ENCODE measurements at regions not wholly inside any gene's neighbourhood (a gene's known extent, or its start where the extent isn't known, plus 50 kb on each side); places are given as distances from the start of the nearest gene placed in this dataset.
A peak's percentile ranks its signal among the peaks of the same experiment; 100 is the strongest.

DNA sequence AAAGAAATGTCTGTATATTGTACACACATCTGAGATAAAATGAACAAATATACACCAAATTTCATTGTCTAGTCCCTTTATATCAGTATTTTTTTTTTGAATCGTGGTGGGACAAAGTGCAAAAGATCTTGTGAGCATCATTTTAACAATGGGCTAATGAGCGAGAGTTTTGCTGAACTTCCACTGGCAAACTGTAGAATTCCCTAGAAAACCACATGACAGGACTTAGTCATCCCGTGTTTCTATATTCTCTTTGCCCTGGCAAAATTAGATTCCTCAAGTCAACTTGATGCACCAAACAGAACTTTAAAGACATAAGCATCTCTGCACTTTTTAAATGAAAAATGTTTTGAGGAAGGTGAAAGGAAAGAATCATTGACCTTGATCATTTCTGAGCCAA, 488.2 kb upstream of the PTBP2 start:
- no peak overlapping the region for H3K4me3 ChIP-seq (replicated peaks; ENCODE audit: low read depth, low read length)
- DNase-seq (ENCODE audit: low read depth) = no peak
- TF ChIP-seq, protein P1, sequence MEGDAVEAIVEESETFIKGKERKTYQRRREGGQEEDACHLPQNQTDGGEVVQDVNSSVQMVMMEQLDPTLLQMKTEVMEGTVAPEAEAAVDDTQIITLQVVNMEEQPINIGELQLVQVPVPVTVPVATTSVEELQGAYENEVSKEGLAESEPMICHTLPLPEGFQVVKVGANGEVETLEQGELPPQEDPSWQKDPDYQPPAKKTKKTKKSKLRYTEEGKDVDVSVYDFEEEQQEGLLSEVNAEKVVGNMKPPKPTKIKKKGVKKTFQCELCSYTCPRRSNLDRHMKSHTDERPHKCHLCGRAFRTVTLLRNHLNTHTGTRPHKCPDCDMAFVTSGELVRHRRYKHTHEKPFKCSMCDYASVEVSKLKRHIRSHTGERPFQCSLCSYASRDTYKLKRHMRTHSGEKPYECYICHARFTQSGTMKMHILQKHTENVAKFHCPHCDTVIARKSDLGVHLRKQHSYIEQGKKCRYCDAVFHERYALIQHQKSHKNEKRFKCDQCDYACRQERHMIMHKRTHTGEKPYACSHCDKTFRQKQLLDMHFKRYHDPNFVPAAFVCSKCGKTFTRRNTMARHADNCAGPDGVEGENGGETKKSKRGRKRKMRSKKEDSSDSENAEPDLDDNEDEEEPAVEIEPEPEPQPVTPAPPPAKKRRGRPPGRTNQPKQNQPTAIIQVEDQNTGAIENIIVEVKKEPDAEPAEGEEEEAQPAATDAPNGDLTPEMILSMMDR (IDR thresholded peaks at IDR 0.05; ENCODE audit: low read length, missing control alignments) = no peak

DNA sequence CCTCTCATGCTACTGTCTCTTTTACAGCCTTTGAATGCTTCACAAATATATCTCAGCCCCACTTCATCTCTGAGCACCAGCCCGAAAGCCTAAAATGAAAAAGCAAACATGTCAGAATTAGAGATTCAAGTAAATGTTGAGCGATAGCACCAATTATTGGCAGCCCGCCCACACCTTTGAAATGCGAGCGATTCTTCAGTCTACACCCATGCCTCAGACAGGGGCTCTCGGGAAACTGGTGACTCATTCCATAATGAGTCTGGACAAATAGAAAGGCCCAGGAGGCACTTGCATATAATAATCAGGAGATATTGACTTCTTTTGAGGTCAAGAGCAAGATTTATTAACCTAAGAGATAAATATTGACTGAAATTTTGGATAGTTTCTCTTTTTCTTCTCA, 487.3 kb upstream of the PTBP2 start:
- DNase-seq (ENCODE audit: low read depth) = peak; percentile 73
- TF ChIP-seq, protein P1 (IDR thresholded peaks at IDR 0.05; ENCODE audit: low read length, missing control alignments) = no peak
- H3K4me3 ChIP-seq (replicated peaks; ENCODE audit: low read depth, low read length) = no peak overlapping the region

DNA sequence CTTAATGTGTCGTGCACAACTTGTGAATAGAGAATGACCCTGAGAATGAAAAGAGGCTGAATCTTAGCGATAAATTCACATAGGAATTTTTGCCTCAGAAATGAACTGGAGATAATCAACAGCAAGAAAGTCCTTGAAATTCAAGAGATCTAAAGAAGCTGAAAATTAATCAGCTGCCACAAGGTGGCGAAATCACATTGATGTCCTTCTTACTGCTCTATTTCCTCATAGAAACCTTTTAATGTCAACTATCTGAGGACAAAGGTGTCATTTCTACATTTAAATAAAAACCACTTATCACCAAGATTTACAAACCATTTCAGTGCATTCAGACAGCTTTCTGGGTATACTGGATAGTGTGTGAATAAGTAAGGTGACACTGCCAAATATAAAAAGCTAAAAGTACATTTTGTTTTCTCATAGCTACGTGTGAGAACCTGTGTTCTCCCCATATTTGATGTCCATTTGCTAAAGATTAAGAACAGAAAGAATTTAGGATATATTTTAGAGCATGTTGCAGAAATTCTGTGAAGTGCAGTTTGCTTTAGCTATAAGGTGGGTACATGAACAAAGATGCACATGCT, 485.3 kb upstream of the PTBP2 start:
- TF ChIP-seq, protein P1 (IDR thresholded peaks at IDR 0.05; ENCODE audit: low read length, missing control alignments) = peak; percentile 58
- DNase-seq (ENCODE audit: low read depth) = peak; percentile 87
- H3K4me3 ChIP-seq (replicated peaks; ENCODE audit: low read depth, low read length) = no peak overlapping the region

DNA sequence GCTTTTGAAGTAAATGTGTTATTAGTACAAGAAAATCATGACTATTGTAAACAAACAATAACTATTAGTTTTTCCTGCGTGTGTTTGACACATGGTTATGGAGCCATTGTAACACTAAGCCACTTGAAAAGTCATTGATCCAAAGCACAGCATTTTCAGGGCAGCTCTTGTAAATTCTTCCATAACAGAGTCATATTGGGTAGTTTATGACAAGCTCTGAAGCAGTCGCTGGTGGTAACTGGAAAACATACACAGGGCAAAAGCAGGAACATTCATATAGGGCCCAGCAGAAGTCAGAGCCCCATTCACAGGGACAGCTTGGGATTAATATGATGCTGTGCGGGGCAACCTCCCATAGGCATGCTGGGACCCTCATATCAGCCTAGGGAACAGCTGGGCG, 483.2 kb upstream of the PTBP2 start:
- TF ChIP-seq, protein P1 (IDR thresholded peaks at IDR 0.05; ENCODE audit: low read length, missing control alignments) = no peak
- no peak overlapping the region for H3K4me3 ChIP-seq (replicated peaks; ENCODE audit: low read depth, low read length)
- no peak for DNase-seq (ENCODE audit: low read depth)

DNA sequence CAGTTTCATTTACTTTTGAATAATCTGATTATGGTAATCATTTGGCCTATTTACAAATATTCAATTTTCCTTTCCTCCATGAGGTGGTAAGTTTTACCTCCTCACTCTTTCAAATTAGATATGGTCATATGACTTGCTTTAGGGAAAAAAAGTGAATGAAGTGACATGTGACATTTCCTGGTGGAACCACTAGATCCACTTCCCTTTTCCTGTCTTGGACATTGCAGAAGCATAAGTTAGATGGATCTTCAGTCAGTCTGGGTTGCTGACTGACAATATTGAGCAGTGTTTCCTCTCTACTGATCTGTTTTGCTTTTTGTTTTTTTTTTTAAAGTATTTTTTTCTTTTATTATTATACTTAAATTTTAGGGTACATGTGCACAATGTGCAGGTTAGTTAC, 481.1 kb upstream of the PTBP2 start:
- no peak overlapping the region for H3K4me3 ChIP-seq (replicated peaks; ENCODE audit: low read depth, low read length)
- no peak for DNase-seq (ENCODE audit: low read depth)
- TF ChIP-seq, protein P1 (IDR thresholded peaks at IDR 0.05; ENCODE audit: low read length, missing control alignments) = no peak

DNA sequence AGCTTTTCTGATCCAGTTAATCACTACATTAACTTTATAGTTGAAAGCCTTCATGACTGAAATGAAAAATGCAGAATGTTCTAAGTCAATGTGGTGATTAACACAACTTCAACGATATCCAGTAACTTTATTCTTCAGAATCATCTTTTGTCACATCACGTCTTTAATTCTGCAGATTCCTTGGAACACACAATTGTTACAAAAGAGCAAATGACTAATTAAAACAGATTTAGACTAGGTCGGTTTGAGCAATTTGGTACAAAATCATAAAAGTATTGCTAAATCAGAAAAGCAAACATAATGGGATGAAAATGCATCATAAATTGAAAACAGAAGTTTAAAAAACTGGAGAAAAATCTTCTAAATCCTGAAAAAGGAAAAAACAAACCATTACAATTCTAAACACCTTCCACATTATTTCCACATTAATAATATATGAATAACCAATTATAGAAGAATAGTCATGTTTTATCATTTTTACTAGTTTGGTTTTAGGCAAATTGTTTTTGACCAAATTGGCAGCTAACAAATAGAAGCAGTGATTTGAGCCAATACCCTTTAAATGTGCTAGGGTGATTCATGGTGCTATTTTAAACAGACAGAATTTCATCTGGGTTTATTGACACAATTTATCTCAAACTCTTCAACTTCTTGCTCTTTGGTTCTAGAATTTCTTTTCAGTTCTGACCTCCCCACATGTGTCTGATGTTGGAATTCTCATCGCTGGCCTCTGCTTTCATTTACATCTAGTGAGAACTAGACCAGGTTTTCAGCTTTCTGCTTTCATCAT, 468.1 kb upstream of the PTBP2 start:
- TF ChIP-seq, protein P1 (IDR thresholded peaks at IDR 0.05; ENCODE audit: low read length, missing control alignments) = no peak
- no peak for DNase-seq (ENCODE audit: low read depth)
- H3K4me3 ChIP-seq (replicated peaks; ENCODE audit: low read depth, low read length) = no peak overlapping the region
